Fibroblast of villous mesenchyme (primary cell): ENCODE measurements at regions not wholly inside any gene's neighbourhood (a gene's known extent, or its start where the extent isn't known, plus 50 kb on each side); places are given as distances from the start of the nearest gene placed in this dataset.

Experiments
- DNase-seq: peaks from one replicate; pipeline ENCODE4 v3.0.0-alpha.2; 2010; ENCODE audit warnings: low read depth
- H3K4me3 ChIP-seq: 2 replicates; pipeline ENCODE4 v1.5.1; 2011; ENCODE audit warnings: low read depth, mild to moderate bottlenecking, low read length
- TF ChIP-seq, protein P1 (sequence below): IDR thresholded peaks from 2 replicates; pipeline ENCODE4 v1.5.1; 2012; ENCODE audit warnings: low read depth, mild to moderate bottlenecking, low read length; ENCODE audit not compliant: insufficient read depth

DNA sequence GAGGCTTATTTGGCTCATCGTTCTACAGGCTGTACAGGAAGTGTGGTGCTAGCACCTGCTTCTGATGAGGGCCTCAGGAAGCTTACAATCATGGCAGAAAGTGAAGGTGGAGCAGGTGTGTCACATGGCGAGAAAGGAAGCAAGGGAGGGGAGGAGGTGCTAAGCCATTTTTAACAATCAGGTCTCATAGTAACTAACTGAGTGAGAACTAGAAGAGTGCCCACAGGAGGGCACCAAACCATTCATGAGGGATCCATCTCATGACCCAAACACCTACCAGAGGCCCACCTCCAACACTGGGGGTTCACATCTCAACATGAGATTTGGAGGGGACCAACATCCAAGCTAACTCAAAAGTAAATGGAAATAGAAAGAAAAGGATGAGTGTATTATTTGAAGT is 78.1 kb downstream of the CXCL12 start:
- TF ChIP-seq, protein P1, sequence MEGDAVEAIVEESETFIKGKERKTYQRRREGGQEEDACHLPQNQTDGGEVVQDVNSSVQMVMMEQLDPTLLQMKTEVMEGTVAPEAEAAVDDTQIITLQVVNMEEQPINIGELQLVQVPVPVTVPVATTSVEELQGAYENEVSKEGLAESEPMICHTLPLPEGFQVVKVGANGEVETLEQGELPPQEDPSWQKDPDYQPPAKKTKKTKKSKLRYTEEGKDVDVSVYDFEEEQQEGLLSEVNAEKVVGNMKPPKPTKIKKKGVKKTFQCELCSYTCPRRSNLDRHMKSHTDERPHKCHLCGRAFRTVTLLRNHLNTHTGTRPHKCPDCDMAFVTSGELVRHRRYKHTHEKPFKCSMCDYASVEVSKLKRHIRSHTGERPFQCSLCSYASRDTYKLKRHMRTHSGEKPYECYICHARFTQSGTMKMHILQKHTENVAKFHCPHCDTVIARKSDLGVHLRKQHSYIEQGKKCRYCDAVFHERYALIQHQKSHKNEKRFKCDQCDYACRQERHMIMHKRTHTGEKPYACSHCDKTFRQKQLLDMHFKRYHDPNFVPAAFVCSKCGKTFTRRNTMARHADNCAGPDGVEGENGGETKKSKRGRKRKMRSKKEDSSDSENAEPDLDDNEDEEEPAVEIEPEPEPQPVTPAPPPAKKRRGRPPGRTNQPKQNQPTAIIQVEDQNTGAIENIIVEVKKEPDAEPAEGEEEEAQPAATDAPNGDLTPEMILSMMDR = peak; percentile 17
- no peak for DNase-seq
- H3K4me3 ChIP-seq = no peak overlapping the region

DNA sequence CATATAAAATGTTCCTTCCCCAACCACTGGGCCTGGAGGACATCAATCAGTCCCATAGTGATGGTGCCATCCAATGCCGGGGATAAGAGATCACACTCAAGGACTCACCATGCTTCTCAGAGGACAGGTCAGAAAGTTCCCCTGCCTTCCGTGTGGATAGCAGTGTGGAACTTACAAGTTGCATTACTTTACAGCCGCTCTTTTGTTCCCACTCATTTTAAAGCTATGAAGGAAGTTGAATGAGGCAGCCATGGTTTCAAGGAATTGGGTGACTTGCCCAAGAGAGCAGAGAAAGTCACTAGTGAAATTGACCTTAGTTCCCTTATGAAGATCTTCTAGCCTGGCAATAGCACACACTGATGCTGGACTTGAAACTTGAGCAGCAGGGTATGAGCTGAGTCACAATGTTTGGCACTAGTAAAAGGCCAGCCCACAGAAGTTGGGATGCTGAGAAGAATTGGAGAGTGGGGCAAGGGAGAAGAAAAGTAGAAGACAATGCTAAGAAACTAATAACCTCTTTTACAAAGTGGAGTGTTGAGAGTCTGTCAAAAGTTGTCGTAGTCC is 78.7 kb downstream of the CXCL12 start:
- DNase-seq = peak; percentile 11
- TF ChIP-seq, protein P1 = no peak
- H3K4me3 ChIP-seq = no peak overlapping the region

GRCh38 chr10:44301781-44302355 is 83.0 kb downstream of the CXCL12 start:
- no peak for DNase-seq
- TF ChIP-seq, protein P1 = no peak
- H3K4me3 ChIP-seq = no peak overlapping the region

DNA sequence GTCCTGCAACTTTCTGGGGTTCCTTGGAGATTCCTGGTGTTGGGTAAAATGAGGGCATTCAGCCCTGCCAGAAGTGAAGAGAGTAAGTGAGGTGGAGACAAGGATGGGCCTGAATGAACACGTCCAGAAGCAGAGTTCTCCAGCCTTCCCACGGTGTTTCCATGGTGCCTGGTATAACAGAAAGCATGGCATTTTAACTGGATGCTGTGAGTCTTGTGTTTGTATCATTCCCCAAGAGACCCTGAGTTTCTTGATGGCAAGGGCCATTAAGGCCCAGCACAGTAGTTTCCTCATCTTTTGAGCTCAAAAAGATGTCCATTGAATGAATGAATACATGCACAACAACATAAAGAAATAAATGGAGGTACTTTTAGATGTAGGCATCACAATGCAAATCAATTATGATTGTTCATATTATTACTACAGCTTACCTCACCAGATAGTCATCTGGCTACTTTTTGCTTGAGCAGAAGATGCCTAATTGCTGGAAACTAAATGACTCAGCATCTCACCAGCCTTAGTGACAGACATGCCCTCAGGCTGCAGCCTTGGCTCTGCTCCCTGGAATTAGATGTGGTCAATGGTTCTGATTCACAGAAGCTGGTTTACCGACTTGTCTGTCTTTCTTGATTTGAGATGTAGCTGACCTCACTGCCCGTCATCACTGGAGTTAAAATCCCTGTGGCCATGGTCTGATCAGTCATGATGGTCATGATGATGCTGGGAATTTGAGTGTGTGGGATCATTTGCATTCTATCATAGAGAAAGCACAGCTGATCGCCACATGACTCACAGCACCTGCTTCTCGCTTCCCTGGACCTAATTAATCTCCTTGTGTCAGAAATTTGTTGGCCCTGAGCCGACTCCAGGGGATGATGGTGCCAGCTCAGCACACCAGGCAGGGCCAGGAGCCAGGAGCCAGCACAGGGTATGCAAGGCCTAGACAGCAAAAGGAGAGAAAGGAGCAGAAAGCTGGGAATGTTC is 83.9 kb downstream of the CXCL12 start:
- no peak overlapping the region for H3K4me3 ChIP-seq
- TF ChIP-seq, protein P1 = no peak
- DNase-seq = peak; percentile 75

DNA sequence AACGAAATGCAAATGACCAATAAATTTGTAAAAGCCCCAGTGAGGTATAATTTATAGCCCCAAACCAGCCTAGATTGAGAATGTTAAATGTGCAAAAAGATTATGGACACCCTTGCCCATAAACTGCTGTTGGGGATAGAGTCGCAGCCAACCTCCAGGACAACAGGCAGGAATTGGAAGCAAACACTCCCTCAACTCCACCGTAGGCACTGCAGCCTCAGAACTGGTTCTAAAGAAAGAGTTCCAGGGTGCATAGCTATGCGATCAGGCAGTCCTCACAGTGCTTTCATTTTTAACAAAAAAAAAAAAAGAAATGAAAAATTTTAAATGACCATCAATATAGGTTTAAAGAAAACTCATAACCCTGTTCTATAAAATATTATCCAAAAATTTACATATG is 86.2 kb downstream of the CXCL12 start:
- H3K4me3 ChIP-seq = no peak overlapping the region
- no peak for DNase-seq
- TF ChIP-seq, protein P1 = no peak

GRCh38 chr10:44297963-44298362 is 86.9 kb downstream of the CXCL12 start:
- DNase-seq = no peak
- TF ChIP-seq, protein P1 = no peak
- no peak overlapping the region for H3K4me3 ChIP-seq
